Kidney epithelial cell (primary cell): ENCODE measurements at regions not wholly inside any gene's neighbourhood (a gene's known extent, or its start where the extent isn't known, plus 50 kb on each side); places are given as distances from the start of the nearest gene placed in this dataset.

ENCODE experiments used
- DNase-seq: peaks from one replicate; pipeline ENCODE4 v3.0.0-alpha.2; 2010; ENCODE audit warnings: low read depth
- H3K27me3 ChIP-seq: 2 replicates; pipeline ENCODE4 v1.6.0; 2011; ENCODE audit warnings: low read length; ENCODE audit not compliant: control insufficient read depth, insufficient read depth
- H3K36me3 ChIP-seq: 2 replicates; pipeline ENCODE4 v1.5.1; 2011; ENCODE audit warnings: low read length; ENCODE audit not compliant: control insufficient read depth, insufficient read depth
- H3K4me3 ChIP-seq: 2 replicates; pipeline ENCODE4 v1.5.1; 2011; ENCODE audit warnings: low read depth, mild to moderate bottlenecking, control low read depth, low read length
- CTCF ChIP-seq: IDR thresholded peaks from 2 replicates; pipeline ENCODE4 v1.5.1; 2011; ENCODE audit warnings: mild to moderate bottlenecking, moderate library complexity, low read length, control low read depth, inconsistent platforms; ENCODE audit not compliant: insufficient read depth, poor library complexity, severe bottlenecking

- TF ChIP-seq CTCF, result no peak
These were observed 428.6 kb upstream of the BRINP3 start for GRCh38 chr1:190906206-190906725.

DNA sequence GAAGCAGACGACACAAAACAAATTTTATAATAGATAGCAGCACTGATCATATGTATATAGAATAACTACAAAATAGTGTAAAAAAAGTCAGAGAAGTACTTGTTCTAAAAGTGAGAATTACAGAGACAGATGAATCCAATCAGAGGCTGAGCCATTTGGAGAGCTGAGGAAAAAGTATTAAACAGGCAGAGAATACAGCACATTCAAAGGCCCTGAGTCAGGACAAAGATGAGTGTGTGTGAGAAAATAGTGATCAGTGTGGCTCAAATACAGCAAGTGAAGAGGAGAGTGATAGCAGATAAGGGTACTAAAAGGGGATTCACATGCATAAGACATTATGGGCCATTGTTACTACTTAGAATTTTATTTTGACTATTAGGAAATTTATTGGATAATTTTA lies 430.6 kb upstream of the BRINP3 start:
- TF ChIP-seq CTCF, result no peak
- Histone ChIP-seq H3K36me3 (no peaks in the 10 kb centered on the region), H3K4me3 (no peak overlapping the region), H3K27me3 (no peaks in the 10 kb centered on the region)
- DNase-seq, result no peak

More at GRCh38 chr1:190906206-190906725, 428.6 kb upstream of the BRINP3 start:
- Histone ChIP-seq H3K36me3 (no peaks in the 10 kb centered on the region), H3K27me3 (no peaks in the 10 kb centered on the region), H3K4me3 (no peak overlapping the region)
- DNase-seq, result no peak

GRCh38 chr1:190908691-190909090 lies 431.0 kb upstream of the BRINP3 start:
- Histone ChIP-seq H3K36me3 (no peaks in the 10 kb centered on the region), H3K27me3 (no peaks in the 10 kb centered on the region), H3K4me3 (no peak overlapping the region)
- TF ChIP-seq CTCF, result no peak
- no peak for DNase-seq

DNA sequence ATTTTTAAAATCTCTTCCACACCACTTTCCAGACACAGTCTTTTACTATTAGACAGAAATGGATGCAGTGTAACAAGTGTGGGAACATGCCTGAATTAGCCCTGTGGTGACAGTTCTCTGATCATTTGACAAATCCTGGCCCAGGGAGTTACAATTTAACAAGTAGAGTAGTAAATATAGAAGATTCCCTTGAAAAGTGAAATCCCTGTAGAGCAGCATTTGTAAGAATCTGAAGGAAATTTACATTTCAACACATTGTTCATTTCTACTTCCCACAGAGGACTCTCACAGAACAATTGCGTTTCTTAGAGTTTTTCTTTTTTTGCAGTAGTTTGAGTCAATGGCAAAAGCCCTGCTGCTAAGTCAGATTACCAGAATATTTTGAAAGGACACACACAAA lies 458.3 kb upstream of the BRINP3 start:
- H3K4me3 ChIP-seq, result no peak overlapping the region
- H3K27me3 ChIP-seq, result no peaks in the 10 kb centered on the region
- no peaks in the 10 kb centered on the region for H3K36me3 ChIP-seq
- no peak for TF ChIP-seq CTCF
- no peak for DNase-seq

- H3K4me3 ChIP-seq, result no peak overlapping the region
- no peak for TF ChIP-seq CTCF
- DNase-seq, result no peak
- H3K36me3 ChIP-seq, result no peaks in the 10 kb centered on the region
- H3K27me3 ChIP-seq, result no peaks in the 10 kb centered on the region
These were observed 458.7 kb upstream of the BRINP3 start for GRCh38 chr1:190936337-190936736.

- H3K36me3 ChIP-seq, result no peaks in the 10 kb centered on the region
- H3K27me3 ChIP-seq, result no peaks in the 10 kb centered on the region
- no peak overlapping the region for H3K4me3 ChIP-seq
- no peak for DNase-seq
- TF ChIP-seq CTCF, result no peak
These were observed 463.3 kb upstream of the BRINP3 start for GRCh38 chr1:190940951-190941350.
